Fibroblast of skin of left quadriceps (primary cell): ENCODE measurements at regions not wholly inside any gene's neighbourhood (a gene's known extent, or its start where the extent isn't known, plus 50 kb on each side); places are given as distances from the start of the nearest gene placed in this dataset.

ENCODE experiments used
- DNase-seq, 2 experiments: peaks; one replicate each; pipeline ENCODE4 v3.0.0-alpha.2; 2013; ENCODE audit warnings: low read depth in 2 of 2

GRCh38 chr14:58947814-58948445 lies 240.5 kb upstream of the DAAM1 start:
- no peak for DNase-seq

- no peak for DNase-seq
Measured at GRCh38 chr14:58950555-58950954, 237.9 kb upstream of the DAAM1 start.

GRCh38 chr14:58951143-58951542 lies 237.3 kb upstream of the DAAM1 start:
- DNase-seq, result no peak

- DNase-seq, result no peak
Measured at GRCh38 chr14:58954052-58954451, 234.4 kb upstream of the DAAM1 start.

GRCh38 chr14:58954901-58955861 lies 233.3 kb upstream of the DAAM1 start:
- no peak for DNase-seq

GRCh38 chr14:58961045-58961731 lies 227.3 kb upstream of the DAAM1 start:
- DNase-seq, result no peak

- no peak for DNase-seq
Measured at GRCh38 chr14:58963873-58964597, 224.4 kb upstream of the DAAM1 start.

GRCh38 chr14:58964598-58964928 lies 223.9 kb upstream of the DAAM1 start:
- DNase-seq, result no peak

- DNase-seq, result no peak
Measured at GRCh38 chr14:58965601-58966000, 222.9 kb upstream of the DAAM1 start.

GRCh38 chr14:58966997-58967396 lies 221.5 kb upstream of the DAAM1 start:
- no peak for DNase-seq

- no peak for DNase-seq
Measured at GRCh38 chr14:58969951-58970751, 218.3 kb upstream of the DAAM1 start.

- no peak for DNase-seq
Measured at GRCh38 chr14:58972233-58973017, 216.0 kb upstream of the DAAM1 start.

- no peak for DNase-seq
Measured at GRCh38 chr14:58977366-58977765, 211.1 kb upstream of the DAAM1 start.

GRCh38 chr14:58978343-58978742 lies 210.1 kb upstream of the DAAM1 start:
- DNase-seq, result no peak

GRCh38 chr14:58979325-58979724 lies 209.1 kb upstream of the DAAM1 start:
- DNase-seq, result no peak

GRCh38 chr14:58981840-58982239 lies 206.6 kb upstream of the DAAM1 start:
- no peak for DNase-seq

- no peak for DNase-seq
Measured at GRCh38 chr14:58985786-58986185, 202.7 kb upstream of the DAAM1 start.

- no peak for DNase-seq
Measured at GRCh38 chr14:58987591-58987990, 200.9 kb upstream of the DAAM1 start.

- DNase-seq, result no peak
Measured at GRCh38 chr14:58992935-58993334, 195.5 kb upstream of the DAAM1 start.

GRCh38 chr14:58994130-58994529 lies 194.3 kb upstream of the DAAM1 start:
- no peak for DNase-seq
